K562 (cell line): ENCODE measurements at regions not wholly inside any gene's neighbourhood (a gene's known extent, or its start where the extent isn't known, plus 50 kb on each side); places are given as distances from the start of the nearest gene placed in this dataset.

Experiments used
- CREB1 ChIP-seq, 2 experiments: sonication (generic) in 1 of 2; formaldehyde crosslinking in 1 of 2; IDR thresholded peaks; 2 replicates each; pipeline versions ENCODE4 v1.6.1 to v1.8.0; 2012 to 2022; ENCODE audit warnings: inconsistent platforms in 1 of 2, mild to moderate bottlenecking in 1 of 2, missing genetic modification reagents in 1 of 2, moderate library complexity in 1 of 2
- ELF4 ChIP-seq: fragments of 450-650 bp; formaldehyde crosslinking; IDR thresholded peaks from 2 replicates; pipeline ENCODE4 v1.4.0; 2022; ENCODE audit warnings: missing genetic modification characterization
- FOXK2 ChIP-seq, 2 experiments: fragments of 450-650 bp; IDR thresholded peaks in 1 of 2; conservative IDR thresholded peaks in 1 of 2; 2 replicates each; pipeline ENCODE4 v1.6.1; 2016; ENCODE audit warnings: low read depth in 2 of 2, mild to moderate bottlenecking in 1 of 2
- HDAC2 ChIP-seq: fragments of 450-650 bp; IDR thresholded peaks from 2 replicates; pipeline ENCODE4 v1.6.1; 2016; ENCODE audit warnings: mild to moderate bottlenecking
- JUN ChIP-seq, 2 experiments: sonication (generic) in 1 of 2; formaldehyde crosslinking in 1 of 2; IDR thresholded peaks; 2 replicates each; pipeline versions ENCODE4 v1.6.1 to v1.8.0; 2012 to 2022; ENCODE audit warnings: borderline replicate concordance in 2 of 2, mild to moderate bottlenecking in 2 of 2, improper control_type of control experiment in 1 of 2, low read depth in 1 of 2, low read length in 1 of 2, missing genetic modification reagents in 1 of 2
- LARP7 ChIP-seq: fragments of 450-650 bp; IDR thresholded peaks from 2 replicates; pipeline ENCODE4 v1.6.1; 2016
- POLR2A ChIP-seq: fragments of 450-650 bp; conservative IDR thresholded peaks from 2 replicates; pipeline ENCODE4 v1.6.1; 2016
- SMAD3 ChIP-seq: fragments of 450-650 bp; formaldehyde crosslinking; conservative IDR thresholded peaks from 2 replicates; pipeline ENCODE4 v1.4.0; 2020; ENCODE audit warnings: mild to moderate bottlenecking
- SP2 ChIP-seq: IDR thresholded peaks from 2 replicates; pipeline ENCODE4 v1.6.1; 2011; ENCODE audit warnings: mild to moderate bottlenecking, low read depth, low read length, moderate library complexity; ENCODE audit not compliant: poor library complexity, severe bottlenecking; ENCODE audit errors: extremely low read depth
- TAF1 ChIP-seq: IDR thresholded peaks from 2 replicates; pipeline ENCODE4 v1.6.1; 2011; ENCODE audit warnings: mild to moderate bottlenecking, low read length, moderate library complexity; ENCODE audit not compliant: insufficient read depth, control insufficient read depth, severe bottlenecking; ENCODE audit errors: extremely low read depth
- TARDBP ChIP-seq: fragments of 450-650 bp; IDR thresholded peaks from 2 replicates; pipeline ENCODE4 v1.6.1; 2016
- TF ChIP-seq, protein P1 (sequence below): fragments of 250-450 bp; sonication (Bioruptor Pico); IDR thresholded peaks from 2 replicates; pipeline ENCODE4 v1.5.0; 2020; ENCODE audit warnings: mild to moderate bottlenecking
- TF ChIP-seq, protein P2 (sequence below), 3 experiments: IDR thresholded peaks in 2 of 3; conservative IDR thresholded peaks in 1 of 3; 2 replicates each; pipeline ENCODE4 v1.5.1; 2011 to 2012; ENCODE audit warnings: low read length in 3 of 3, mild to moderate bottlenecking in 3 of 3, control low read depth in 2 of 3, improper control_type of control experiment in 1 of 3, inconsistent platforms in 1 of 3, low read depth in 1 of 3, mixed read lengths in 1 of 3, moderate library complexity in 1 of 3; ENCODE audit not compliant: insufficient read depth in 2 of 3

DNA sequence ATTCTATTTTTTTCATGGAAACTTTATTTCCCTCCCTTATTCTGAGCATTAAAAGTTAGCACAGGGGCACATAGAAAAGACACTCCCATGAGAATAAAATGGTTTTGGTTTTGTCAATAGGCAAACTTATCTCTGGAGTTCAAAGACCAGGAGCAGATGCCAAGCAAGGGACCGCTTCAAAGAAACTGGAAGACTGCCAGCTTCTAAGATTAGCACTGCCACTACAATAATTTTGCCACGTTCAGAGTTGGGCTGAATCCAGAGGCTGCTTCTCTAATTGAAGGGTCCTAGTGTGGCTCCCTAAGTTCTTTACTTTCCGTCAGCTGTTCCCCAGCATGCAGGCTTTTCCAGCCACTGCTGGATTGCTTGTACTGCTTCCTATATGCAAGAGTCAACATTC lies 681.0 kb upstream of the GCFC2 start:
- TF ChIP-seq, protein P1, sequence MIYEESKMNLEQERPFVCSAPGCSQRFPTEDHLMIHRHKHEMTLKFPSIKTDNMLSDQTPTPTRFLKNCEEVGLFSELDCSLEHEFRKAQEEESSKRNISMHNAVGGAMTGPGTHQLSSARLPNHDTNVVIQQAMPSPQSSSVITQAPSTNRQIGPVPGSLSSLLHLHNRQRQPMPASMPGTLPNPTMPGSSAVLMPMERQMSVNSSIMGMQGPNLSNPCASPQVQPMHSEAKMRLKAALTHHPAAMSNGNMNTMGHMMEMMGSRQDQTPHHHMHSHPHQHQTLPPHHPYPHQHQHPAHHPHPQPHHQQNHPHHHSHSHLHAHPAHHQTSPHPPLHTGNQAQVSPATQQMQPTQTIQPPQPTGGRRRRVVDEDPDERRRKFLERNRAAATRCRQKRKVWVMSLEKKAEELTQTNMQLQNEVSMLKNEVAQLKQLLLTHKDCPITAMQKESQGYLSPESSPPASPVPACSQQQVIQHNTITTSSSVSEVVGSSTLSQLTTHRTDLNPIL (CRISPR knock-in tag) = no peak
- TF ChIP-seq, protein P2, sequence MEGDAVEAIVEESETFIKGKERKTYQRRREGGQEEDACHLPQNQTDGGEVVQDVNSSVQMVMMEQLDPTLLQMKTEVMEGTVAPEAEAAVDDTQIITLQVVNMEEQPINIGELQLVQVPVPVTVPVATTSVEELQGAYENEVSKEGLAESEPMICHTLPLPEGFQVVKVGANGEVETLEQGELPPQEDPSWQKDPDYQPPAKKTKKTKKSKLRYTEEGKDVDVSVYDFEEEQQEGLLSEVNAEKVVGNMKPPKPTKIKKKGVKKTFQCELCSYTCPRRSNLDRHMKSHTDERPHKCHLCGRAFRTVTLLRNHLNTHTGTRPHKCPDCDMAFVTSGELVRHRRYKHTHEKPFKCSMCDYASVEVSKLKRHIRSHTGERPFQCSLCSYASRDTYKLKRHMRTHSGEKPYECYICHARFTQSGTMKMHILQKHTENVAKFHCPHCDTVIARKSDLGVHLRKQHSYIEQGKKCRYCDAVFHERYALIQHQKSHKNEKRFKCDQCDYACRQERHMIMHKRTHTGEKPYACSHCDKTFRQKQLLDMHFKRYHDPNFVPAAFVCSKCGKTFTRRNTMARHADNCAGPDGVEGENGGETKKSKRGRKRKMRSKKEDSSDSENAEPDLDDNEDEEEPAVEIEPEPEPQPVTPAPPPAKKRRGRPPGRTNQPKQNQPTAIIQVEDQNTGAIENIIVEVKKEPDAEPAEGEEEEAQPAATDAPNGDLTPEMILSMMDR (IDR thresholded peaks at IDR 0.05 in 2 of 3, conservative IDR thresholded peaks at IDR 0.05 in 1 of 3; ENCODE audit: insufficient read depth in 2 of 3, low read depth in 1 of 3, low read length in 3 of 3) = no peak
- no peak for TF ChIP-seq CREB1 (IDR thresholded peaks at IDR 0.05)
- no peak for TF ChIP-seq CREB1 (CRISPR knock-in tag; IDR thresholded peaks at IDR 0.05)
- TF ChIP-seq SP2 = no peak
- no peak for TF ChIP-seq JUN (IDR thresholded peaks at IDR 0.05; ENCODE audit: borderline replicate concordance, low read depth, low read length)
- TF ChIP-seq JUN (CRISPR knock-in tag; IDR thresholded peaks at IDR 0.05; ENCODE audit: borderline replicate concordance) = no peak
- no peak for TF ChIP-seq LARP7
- no peak for TF ChIP-seq HDAC2
- TF ChIP-seq FOXK2 (conservative IDR thresholded peaks at IDR 0.05 in 1 of 2, IDR thresholded peaks at IDR 0.05 in 1 of 2; ENCODE audit: low read depth in 2 of 2) = no peak
- no peak for TF ChIP-seq TARDBP
- no peak for TF ChIP-seq TAF1
- no peak for TF ChIP-seq POLR2A
- TF ChIP-seq SMAD3 (CRISPR knock-in tag) = no peak
- no peak for TF ChIP-seq ELF4 (CRISPR knock-in tag)
